Heart right ventricle (tissue), 16 donors: ENCODE measurements at regions not wholly inside any gene's neighbourhood (a gene's known extent, or its start where the extent isn't known, plus 50 kb on each side); places are given as distances from the start of the nearest gene placed in this dataset.

ENCODE experiments used
- ATAC-seq, 8 donors: fragments of 200-7000 bp; cut with Tn5 transposase; one replicate each; pipeline ENCODE4 v1.9.1; 2020; ENCODE audit warnings: mild to moderate bottlenecking in 8 of 8, moderate library complexity in 8 of 8, moderate number of reproducible peaks in 1 of 8
- DNase-seq, 2 donors: peaks; one replicate each; pipeline ENCODE4 v3.0.0-alpha.2; 2020
- H3K27ac ChIP-seq, 10 donors: fragments of 200-600 bp; sonication (generic) in 2 of 10; one replicate each; pipeline versions ENCODE4 v1.5.0 to v1.8.0; 2020 to 2022; ENCODE audit warnings: mild to moderate bottlenecking in 3 of 10
- H3K27me3 ChIP-seq, 7 donors: fragments of 200-600 bp; one replicate each; pipeline ENCODE4 v1.8.0; 2021 to 2022; ENCODE audit warnings: mild to moderate bottlenecking in 2 of 7
- H3K36me3 ChIP-seq, 9 donors: fragments of 200-600 bp; sonication (generic) in 1 of 9; one replicate each; pipeline versions ENCODE4 v1.5.0 to v1.8.0; 2020 to 2022; ENCODE audit warnings: mild to moderate bottlenecking in 2 of 9
- H3K4me1 ChIP-seq, 9 donors: fragments of 200-600 bp; sonication (generic) in 1 of 9; one replicate each; pipeline versions ENCODE4 v1.5.0 to v1.8.0; 2020 to 2022; ENCODE audit warnings: mild to moderate bottlenecking in 4 of 9
- H3K4me3 ChIP-seq, 10 donors: fragments of 200-600 bp; sonication (generic) in 2 of 10; one replicate each; pipeline versions ENCODE4 v1.5.0 to v1.8.0; 2020 to 2022; ENCODE audit warnings: mild to moderate bottlenecking in 7 of 10, moderate library complexity in 2 of 10
- H3K9me3 ChIP-seq, 11 donors: fragments of 200-600 bp in 10 of 11; sonication (generic) in 2 of 11; one replicate each; pipeline versions ENCODE4 v1.5.0 to v1.8.0; 2013 to 2022; ENCODE audit warnings: mild to moderate bottlenecking in 2 of 11, control low read depth in 1 of 11, moderate library complexity in 1 of 11
- CTCF ChIP-seq, 9 donors: fragments of 200-600 bp; sonication (generic) in 2 of 9; IDR thresholded peaks; one replicate each; pipeline versions ENCODE4 v1.5.0 to v1.8.0; 2021 to 2022; ENCODE audit warnings: antibody characterized with exemption in 9 of 9, mild to moderate bottlenecking in 5 of 9, moderate library complexity in 1 of 9
- WGBS, 2 donors: extraction: QIAGEN DNeasy Blood & Tissue Kit; methylation state at CpG; one replicate each; pipeline ENCODE4 v1.1.7; 2013; ENCODE audit warnings: inconsistent platforms in 1 of 2; 5-methylcytosine and 5-hydroxymethylcytosine counted together
- intact Hi-C, 10 donors: fragments of 100-400 bp; cut with DNase I; formaldehyde crosslinking; loops; one replicate each; pipeline versions ENCODE4 v1.11.1 to v1.14.2; 2022
- donor health status: Arrhythmogenic right ventricular cardiomyopathy.
- donor health status: ischemic (EF 13 %, LVEDD 7.1; RV severe dilation, severe dysfunction).
- donor health status: healthy with polysubstance abuse.
- donor health status: DM: no; HTN: yes; CAD: no.
- donor health status: DM: no; HTN: no; CAD: no.
- donor health status: ischemic (EF 25% LVEDD 6.9; RV normal size, moderate dysfunction).
- donor health status: ischemic (EF 25% LVEDD 5.7; RV mildly dilated, moderate dysfunction).
- donor health status: healthy.
- donor health status: DM: yes; HTN: yes; CAD: no.
- donor health status: Ischemic cardiomyopathy.
- donor health status: ischemic (EF 35%, LVEDD 5.7; RV mildly dilated, moderate dysfunction).
- donor health status: nonischemic (EF 11% LVEDD 7.7; RV severe dilation, severe dysfunction).
- donor health status: DM: yes; HTN: yes; CAD: no.
- donor health status: PGD.
- donor health status: ischemic (EF 29% LVEDD 5.4; RV normal size, mild dysfunction).
- donor health status: nonischemic (EF 23%, LVEDD 6.1; RV moderate dilation, normal function).

- peak in 1 of 9 donors; percentile 2 for TF ChIP-seq CTCF (IDR thresholded peaks at IDR 0.05)
- Histone ChIP-seq H3K27ac (no peak overlapping the region), H3K36me3 (no peaks in the 10 kb centered on the region), H3K27me3 (peaks cover 0 to 5% (median 0%) of the 10 kb centered on the region in 7 donors), H3K4me1 (no peaks in the 10 kb centered on the region), H3K9me3 (no peaks in the 10 kb centered on the region), H3K4me3 (no peak overlapping the region)
- ATAC-seq (no peak), DNase-seq (no peak)
- intact Hi-C loops: loop anchor here in 1 of 10 donors (10.0 kb wide), 1 partner anchor 157 kb away; no protein-coding TSS in a partner anchor
Measured at GRCh38 chr9:19967888-19968459, 179.1 kb upstream of the SLC24A2 start.

GRCh38 chr9:19967216-19967887 lies 178.5 kb upstream of the SLC24A2 start:
- Histone ChIP-seq H3K4me1 (no peaks in the 10 kb centered on the region), H3K36me3 (no peaks in the 10 kb centered on the region), H3K9me3 (no peaks in the 10 kb centered on the region), H3K4me3 (no peak overlapping the region), H3K27ac (no peak overlapping the region), H3K27me3 (peaks cover 0 to 5% (median 0%) of the 10 kb centered on the region in 7 donors)
- 72 to 86% methylated on average over 1 of the region's 1 CpG for WGBS, 2 donors
- ATAC-seq: no peak
- no peak for DNase-seq
- intact Hi-C loops: loop anchor here in 1 of 10 donors (10.0 kb wide), 1 partner anchor 157 kb away; no protein-coding TSS in a partner anchor
- peak in 3 of 9 donors; percentile 6 to 43 (median 24) for TF ChIP-seq CTCF (IDR thresholded peaks at IDR 0.05)

GRCh38 chr9:19965336-19965735 lies 176.5 kb upstream of the SLC24A2 start:
- H3K27ac ChIP-seq: no peak overlapping the region
- no peak overlapping the region for H3K4me3 ChIP-seq
- no peak for TF ChIP-seq CTCF (IDR thresholded peaks at IDR 0.05)
- ATAC-seq (no peak), DNase-seq (no peak)
- no peaks in the 10 kb centered on the region for H3K36me3 ChIP-seq
- H3K9me3 ChIP-seq: no peaks in the 10 kb centered on the region
- WGBS, 2 donors: 73 to 74% methylated on average over 4 of the region's 4 CpGs
- peaks cover 0 to 5% (median 0%) of the 10 kb centered on the region in 7 donors for H3K27me3 ChIP-seq
- intact Hi-C loops: loop anchor here in 1 of 10 donors (10.0 kb wide), 1 partner anchor 159 kb away; no protein-coding TSS in a partner anchor
- H3K4me1 ChIP-seq: no peaks in the 10 kb centered on the region

GRCh38 chr9:19947996-19948395 lies 159.2 kb upstream of the SLC24A2 start:
- ATAC-seq: no peak
- 75 to 76% methylated on average over 1 of the region's 1 CpG for WGBS, 2 donors

More at GRCh38 chr9:19947996-19948395, 159.2 kb upstream of the SLC24A2 start:
- no peaks in the 10 kb centered on the region for H3K4me1 ChIP-seq
- H3K36me3 ChIP-seq: no peaks in the 10 kb centered on the region
- DNase-seq: no peak
- peaks cover 0 to 6% (median 0%) of the 10 kb centered on the region in 7 donors for H3K27me3 ChIP-seq
- H3K9me3 ChIP-seq: peaks cover 0 to 14% (median 0%) of the 10 kb centered on the region in 11 donors
- no peak for TF ChIP-seq CTCF (IDR thresholded peaks at IDR 0.05)
- H3K27ac ChIP-seq: no peak overlapping the region
- intact Hi-C loops: no loop called here
- no peak overlapping the region for H3K4me3 ChIP-seq
